ENCODE measurements at regions not wholly inside any gene's neighbourhood (a gene's known extent, or its start where the extent isn't known, plus 50 kb on each side); places are given as distances from the start of the nearest gene placed in this dataset.

- H2AFZ ChIP-seq (ENCODE audit: low read depth, low read length, poor library complexity, severe bottlenecking), result no peak overlapping the region
- H3K9me2 ChIP-seq (ENCODE audit: insufficient read depth), result no peaks in the 10 kb centered on the region
- H3K27me3 ChIP-seq (ENCODE audit: insufficient read depth, low read length), result peaks cover 24% of the 10 kb centered on the region; the same call in 1 of the 2 replicates
- TF ChIP-seq CBX3 (IDR thresholded peaks at IDR 0.05; ENCODE audit: low read depth), result no peak
- no peak for TF ChIP-seq ATF3 (IDR thresholded peaks at IDR 0.05)
- no peak for TF ChIP-seq ZNF274 (IDR thresholded peaks at IDR 0.05; ENCODE audit: low read depth, low read length)
- no peak for TF ChIP-seq SP1 (IDR thresholded peaks at IDR 0.05; ENCODE audit: low read depth)
- no peak for TF ChIP-seq POLR2AphosphoS5 (IDR thresholded peaks at IDR 0.05; ENCODE audit: low read depth, low read length)
- TF ChIP-seq RAD21 (IDR thresholded peaks at IDR 0.05; ENCODE audit: low read depth), result no peak
- no peak for TF ChIP-seq EZH2 (IDR thresholded peaks at IDR 0.05)
- TF ChIP-seq SRF (IDR thresholded peaks at IDR 0.05; ENCODE audit: low read depth), result no peak
- H3K4me2 ChIP-seq (ENCODE audit: low read length), result no peak overlapping the region
- no peak for ATAC-seq
- intact Hi-C loops (cut with micrococcal nuclease), result no loop called here
- BruUV-seq (replicated peaks), result no TSS peak
- no peaks in the 10 kb centered on the region for H4K20me1 ChIP-seq (ENCODE audit: insufficient read depth)
- no peaks in the 10 kb centered on the region for H3K4me1 ChIP-seq (ENCODE audit: control insufficient read depth in 1 of 2, insufficient read depth in 2 of 2, low read length in 2 of 2)
- DNase-seq (ENCODE audit: low read depth, low spot score), result no peak
- H3K4me3 ChIP-seq (replicated peaks in 1 of 2; ENCODE audit: low read depth in 1 of 2, low read length in 2 of 2), result no peak overlapping the region
- no peaks in the 10 kb centered on the region for H3K79me2 ChIP-seq (ENCODE audit: insufficient read depth, low read length)
- CTCF ChIA-PET, result no interaction called here
- H3K9ac ChIP-seq (ENCODE audit: low read length), result no peak overlapping the region
- no peaks in the 10 kb centered on the region for H3K36me3 ChIP-seq (ENCODE audit: control insufficient read depth in 1 of 2, insufficient read depth in 2 of 2, low read length in 2 of 2)
- no peaks in the 10 kb centered on the region for H3K9me3 ChIP-seq (ENCODE audit: control insufficient read depth in 1 of 2, insufficient read depth in 1 of 2, low read depth in 1 of 2, low read length in 2 of 2)
- RAD21 ChIA-PET (ENCODE audit: low non-redundant PET in 1 of 2, low total read pairs in 2 of 2, uncharacterized antibody in 2 of 2, unreplicated experiment in 2 of 2), result no interaction called here
- H3K27ac ChIP-seq (ENCODE audit: low read depth, low read length), result no peak overlapping the region
- POLR2A ChIA-PET, result no interaction called here
Observed at GRCh38 chr10:44058259-44058658, 326.6 kb downstream of the CXCL12 start.

GRCh38 chr10:44056967-44057805 is 327.7 kb downstream of the CXCL12 start:
- Histone ChIP-seq H3K79me2 (ENCODE audit: insufficient read depth, low read length) (no peaks in the 10 kb centered on the region), H3K4me1 (ENCODE audit: control insufficient read depth in 1 of 2, insufficient read depth in 2 of 2, low read length in 2 of 2) (no peaks in the 10 kb centered on the region), H2AFZ (ENCODE audit: low read depth, low read length, poor library complexity, severe bottlenecking) (no peak overlapping the region), H3K9ac (ENCODE audit: low read length) (no peak overlapping the region), H3K36me3 (ENCODE audit: control insufficient read depth in 1 of 2, insufficient read depth in 2 of 2, low read length in 2 of 2) (no peaks in the 10 kb centered on the region), H3K27me3 (ENCODE audit: insufficient read depth, low read length) (peaks cover 24% of the 10 kb centered on the region; the same call in 1 of the 2 replicates), H3K27ac (ENCODE audit: low read depth, low read length) (no peak overlapping the region), H3K9me3 (ENCODE audit: control insufficient read depth in 1 of 2, insufficient read depth in 1 of 2, low read depth in 1 of 2, low read length in 2 of 2) (no peaks in the 10 kb centered on the region), H4K20me1 (ENCODE audit: insufficient read depth) (no peaks in the 10 kb centered on the region), H3K4me3 (replicated peaks in 1 of 2; ENCODE audit: low read depth in 1 of 2, low read length in 2 of 2) (no peak overlapping the region), H3K4me2 (ENCODE audit: low read length) (no peak overlapping the region), H3K9me2 (ENCODE audit: insufficient read depth) (no peaks in the 10 kb centered on the region)
- ChIA-PET POLR2A (no interaction called here), CTCF (no interaction called here), RAD21 (ENCODE audit: low non-redundant PET in 1 of 2, low total read pairs in 2 of 2, uncharacterized antibody in 2 of 2, unreplicated experiment in 2 of 2) (no interaction called here)
- ATAC-seq, result no peak
- intact Hi-C loops (cut with micrococcal nuclease), result no loop called here
- no TSS peak for BruUV-seq (replicated peaks)
- DNase-seq (ENCODE audit: low read depth, low spot score), result no peak
- TF ChIP-seq JUND (IDR thresholded peaks at IDR 0.05) (no peak), ATF3 (IDR thresholded peaks at IDR 0.05) (no peak), ZFX (IDR thresholded peaks at IDR 0.05) (no peak), POLR2A (IDR thresholded peaks at IDR 0.05; ENCODE audit: borderline replicate concordance, extremely low read depth, insufficient read depth, insufficient read length) (no peak), FOSL1 (IDR thresholded peaks at IDR 0.05; ENCODE audit: low read depth) (no peak), EGR1 (IDR thresholded peaks at IDR 0.05; ENCODE audit: low read depth) (no peak), ELF1 (IDR thresholded peaks at IDR 0.05; ENCODE audit: borderline replicate concordance, low read depth) (no peak), REST (IDR thresholded peaks at IDR 0.05; ENCODE audit: low read depth) (no peak), POLR2AphosphoS5 (IDR thresholded peaks at IDR 0.05; ENCODE audit: low read depth, low read length) (no peak), TCF7L2 (IDR thresholded peaks at IDR 0.05; ENCODE audit: borderline replicate concordance, extremely low read depth, insufficient read depth, insufficient read length) (no peak), CBX3 (IDR thresholded peaks at IDR 0.05; ENCODE audit: low read depth) (no peak)

All from HCT116 (cell line).